IPS-NIHi7 (cell line): ENCODE measurements at regions not wholly inside any gene's neighbourhood (a gene's known extent, or its start where the extent isn't known, plus 50 kb on each side); places are given as distances from the start of the nearest gene placed in this dataset.
"Not testable (repeated sequence)": the region's sequence is repeated elsewhere in the genome, so short reads cannot be mapped to it uniquely, and the experiment has no call there.

Experiments used
- DNase-seq: peaks from one replicate; pipeline ENCODE4 v3.0.0; 2012; ENCODE audit warnings: mixed read lengths; ENCODE audit errors: extremely low spot score

GRCh38 chr18:55737266-55737665 lies 149.3 kb upstream of the TCF4 start:
- DNase-seq, result no peak

GRCh38 chr18:55735969-55736368 lies 148.0 kb upstream of the TCF4 start:
- DNase-seq, result no peak

GRCh38 chr18:55735199-55735855 lies 147.3 kb upstream of the TCF4 start:
- DNase-seq, result no peak

- no peak for DNase-seq
Observed at GRCh38 chr18:55732227-55733106, 144.5 kb upstream of the TCF4 start.

- DNase-seq, result no peak
Observed at GRCh38 chr18:55731594-55732042, 143.6 kb upstream of the TCF4 start.

- not testable (repeated sequence) for DNase-seq
Observed at GRCh38 chr18:55721006-55721405, 133.0 kb upstream of the TCF4 start.

- no peak for DNase-seq
Observed at GRCh38 chr18:55713707-55714106, 125.7 kb upstream of the TCF4 start.

GRCh38 chr18:55706898-55707297 lies 118.9 kb upstream of the TCF4 start:
- no peak for DNase-seq

GRCh38 chr18:55699233-55699765 lies 111.3 kb upstream of the TCF4 start:
- DNase-seq, result no peak

- no peak for DNase-seq
Observed at GRCh38 chr18:55696811-55697210, 108.8 kb upstream of the TCF4 start.

- DNase-seq, result no peak
Observed at GRCh38 chr18:55695091-55695490, 107.1 kb upstream of the TCF4 start.

- DNase-seq, result no peak
Observed at GRCh38 chr18:55694291-55694690, 106.3 kb upstream of the TCF4 start.

GRCh38 chr18:55688030-55688429 lies 100.0 kb upstream of the TCF4 start:
- DNase-seq, result no peak

- DNase-seq, result no peak
Observed at GRCh38 chr18:55687106-55687505, 99.1 kb upstream of the TCF4 start.

- DNase-seq, result no peak
Observed at GRCh38 chr18:55685638-55686037, 97.6 kb upstream of the TCF4 start.

- DNase-seq, result no peak
Observed at GRCh38 chr18:55672574-55673361, 84.8 kb upstream of the TCF4 start.

GRCh38 chr18:55665506-55665905 lies 77.5 kb upstream of the TCF4 start:
- no peak for DNase-seq

- DNase-seq, result not testable (repeated sequence)
Observed at GRCh38 chr18:55664758-55665400, 76.9 kb upstream of the TCF4 start.

- no peak for DNase-seq
Observed at GRCh38 chr18:55663891-55664290, 75.9 kb upstream of the TCF4 start.

GRCh38 chr18:55658598-55658997 lies 70.6 kb upstream of the TCF4 start:
- no peak for DNase-seq

- DNase-seq, result no peak
Observed at GRCh38 chr18:55657572-55658331, 69.8 kb upstream of the TCF4 start.
